ENCODE measurements at regions not wholly inside any gene's neighbourhood (a gene's known extent, or its start where the extent isn't known, plus 50 kb on each side); places are given as distances from the start of the nearest gene placed in this dataset.
"Not testable (repeated sequence)": the region's sequence is repeated elsewhere in the genome, so short reads cannot be mapped to it uniquely, and the experiment has no call there.

GRCh38 chr11:11220786-11221185 is 132.3 kb downstream of the CSNK2A3 start:
- ATAC-seq = no peak
- Mint-ChIP-seq H3K27ac (no peak overlapping the region), H3K36me3 (no peaks in the 10 kb centered on the region), H3K9me3 (no peaks in the 10 kb centered on the region)
- no peak for DNase-seq (ENCODE audit: low spot score in 2 of 2)

GRCh38 chr11:11218629-11218986 is 134.4 kb downstream of the CSNK2A3 start:
- no peak for DNase-seq (ENCODE audit: low spot score in 2 of 2)
- H3K36me3 Mint-ChIP-seq = no peaks in the 10 kb centered on the region
- no peaks in the 10 kb centered on the region for H3K9me3 Mint-ChIP-seq
- no peak for ATAC-seq
- no peak overlapping the region for H3K27ac Mint-ChIP-seq

GRCh38 chr11:11217929-11218628 is 135.0 kb downstream of the CSNK2A3 start:
- DNase-seq (ENCODE audit: low spot score in 2 of 2) = no peak
- H3K36me3 Mint-ChIP-seq = no peaks in the 10 kb centered on the region
- no peaks in the 10 kb centered on the region for H3K9me3 Mint-ChIP-seq
- ATAC-seq = no peak
- H3K27ac Mint-ChIP-seq = no peak overlapping the region

GRCh38 chr11:11217289-11217928 is 135.6 kb downstream of the CSNK2A3 start:
- H3K27ac Mint-ChIP-seq = peak overlapping the region in 1 of 2 donors; percentile 44
- H3K9me3 Mint-ChIP-seq = no peaks in the 10 kb centered on the region
- ATAC-seq = no peak
- DNase-seq (ENCODE audit: low spot score in 2 of 2) = no peak
- H3K36me3 Mint-ChIP-seq = no peaks in the 10 kb centered on the region

GRCh38 chr11:11215944-11216343 is 137.1 kb downstream of the CSNK2A3 start:
- DNase-seq (ENCODE audit: low spot score in 2 of 2) = no peak
- no peaks in the 10 kb centered on the region for H3K36me3 Mint-ChIP-seq
- no peak overlapping the region for H3K27ac Mint-ChIP-seq
- H3K9me3 Mint-ChIP-seq = no peaks in the 10 kb centered on the region
- ATAC-seq = no peak

GRCh38 chr11:11215058-11215815 is 137.8 kb downstream of the CSNK2A3 start:
- DNase-seq (ENCODE audit: low spot score in 2 of 2) = no peak
- H3K9me3 Mint-ChIP-seq = no peaks in the 10 kb centered on the region
- no peak for ATAC-seq
- H3K36me3 Mint-ChIP-seq = no peaks in the 10 kb centered on the region
- no peak overlapping the region for H3K27ac Mint-ChIP-seq

- ATAC-seq (no peak), DNase-seq (ENCODE audit: low spot score in 2 of 2) (no peak)
- Mint-ChIP-seq H3K27ac (no peak overlapping the region), H3K9me3 (no peaks in the 10 kb centered on the region), H3K36me3 (no peaks in the 10 kb centered on the region)
These were observed 139.9 kb downstream of the CSNK2A3 start for GRCh38 chr11:11213117-11213516.

- H3K36me3 Mint-ChIP-seq = no peaks in the 10 kb centered on the region
- no peaks in the 10 kb centered on the region for H3K9me3 Mint-ChIP-seq
- H3K27ac Mint-ChIP-seq = no peak overlapping the region
- ATAC-seq (no peak), DNase-seq (ENCODE audit: low spot score in 2 of 2) (no peak)
These were observed 141.2 kb downstream of the CSNK2A3 start for GRCh38 chr11:11211888-11212287.

GRCh38 chr11:11211186-11211585 is 141.9 kb downstream of the CSNK2A3 start:
- Mint-ChIP-seq H3K9me3 (no peaks in the 10 kb centered on the region), H3K36me3 (no peaks in the 10 kb centered on the region), H3K27ac (no peak overlapping the region)
- ATAC-seq = no peak
- no peak for DNase-seq (ENCODE audit: low spot score in 2 of 2)

- ATAC-seq (no peak), DNase-seq (ENCODE audit: low spot score in 2 of 2) (no peak)
- Mint-ChIP-seq H3K27ac (no peak overlapping the region), H3K36me3 (no peaks in the 10 kb centered on the region), H3K9me3 (no peaks in the 10 kb centered on the region)
These were observed 142.6 kb downstream of the CSNK2A3 start for GRCh38 chr11:11210446-11210845.

GRCh38 chr11:11209967-11210366 is 143.1 kb downstream of the CSNK2A3 start:
- Mint-ChIP-seq H3K9me3 (no peaks in the 10 kb centered on the region), H3K27ac (no peak overlapping the region)
- ATAC-seq = no peak

GRCh38 chr11:11208994-11209393 is 144.1 kb downstream of the CSNK2A3 start:
- no peak overlapping the region for H3K27ac Mint-ChIP-seq
- no peaks in the 10 kb centered on the region for H3K36me3 Mint-ChIP-seq
- DNase-seq (ENCODE audit: low spot score in 2 of 2) = no peak
- peaks cover 0 to 6% of the 10 kb centered on the region in 2 donors for H3K9me3 Mint-ChIP-seq
- ATAC-seq = no peak

More at GRCh38 chr11:11209967-11210366, 143.1 kb downstream of the CSNK2A3 start:
- no peak for DNase-seq (ENCODE audit: low spot score in 2 of 2)
- H3K36me3 Mint-ChIP-seq = no peaks in the 10 kb centered on the region

- DNase-seq (ENCODE audit: low spot score in 2 of 2) = no peak
- Mint-ChIP-seq H3K9me3 (peaks cover 4 to 10% of the 10 kb centered on the region in 2 donors), H3K27ac (no peak overlapping the region), H3K36me3 (peaks cover 6% of the 10 kb centered on the region in 2 donors)
- no peak for ATAC-seq
These were observed 145.6 kb downstream of the CSNK2A3 start for GRCh38 chr11:11207428-11207827.

GRCh38 chr11:11206484-11206883 is 146.6 kb downstream of the CSNK2A3 start:
- H3K9me3 Mint-ChIP-seq = peaks cover 4 to 15% of the 10 kb centered on the region in 2 donors
- ATAC-seq = no peak
- no peak overlapping the region for H3K27ac Mint-ChIP-seq
- peaks cover 6% of the 10 kb centered on the region in 2 donors for H3K36me3 Mint-ChIP-seq
- no peak for DNase-seq (ENCODE audit: low spot score in 2 of 2)

- H3K36me3 Mint-ChIP-seq = peaks cover 6 to 16% of the 10 kb centered on the region in 2 donors
- ATAC-seq (no peak), DNase-seq (ENCODE audit: low spot score in 2 of 2) (no peak)
- H3K27ac Mint-ChIP-seq = no peak overlapping the region
- peaks cover 11 to 20% of the 10 kb centered on the region in 2 donors for H3K9me3 Mint-ChIP-seq
These were observed 150.2 kb downstream of the CSNK2A3 start for GRCh38 chr11:11202885-11203284.

- not testable (repeated sequence) for DNase-seq (ENCODE audit: low spot score in 2 of 2); H3K27ac Mint-ChIP-seq; ATAC-seq
- Mint-ChIP-seq H3K36me3 (peaks cover 6 to 16% of the 10 kb centered on the region in 2 donors), H3K9me3 (peaks cover 11 to 25% of the 10 kb centered on the region in 2 donors)
These were observed 151.7 kb downstream of the CSNK2A3 start for GRCh38 chr11:11201302-11201701.

GRCh38 chr11:11192541-11192940 is 160.5 kb downstream of the CSNK2A3 start:
- ATAC-seq = no peak
- H3K36me3 Mint-ChIP-seq = peaks cover 16% of the 10 kb centered on the region in 2 donors

More at GRCh38 chr11:11192541-11192940, 160.5 kb downstream of the CSNK2A3 start:
- DNase-seq (ENCODE audit: low spot score in 2 of 2) = no peak
- Mint-ChIP-seq H3K27ac (no peak overlapping the region), H3K9me3 (peaks cover 15 to 27% of the 10 kb centered on the region in 2 donors)

All from activated naive CD4-positive, alpha-beta T cell treated with anti-CD3 and anti-CD28 coated beads, Interleukin-2, amount 50 U/mL, for 72 hours (primary cell).